Peyer's patch (tissue), 4 donors: ENCODE measurements at regions not wholly inside any gene's neighbourhood (a gene's known extent, or its start where the extent isn't known, plus 50 kb on each side); places are given as distances from the start of the nearest gene placed in this dataset.

Experiments
- DNase-seq, 3 donors: peaks; one replicate each; pipeline ENCODE4 v3.0.0-alpha.2; 2017 to 2019
- H3K27ac ChIP-seq, 4 donors: fragments of 200-600 bp; sonication (generic); one replicate each; pipeline ENCODE4 v1.5.1; 2016 to 2019
- H3K27me3 ChIP-seq, 2 donors: fragments of 200-600 bp; sonication (generic); one replicate each; pipeline ENCODE4 v1.5.1; 2019
- H3K36me3 ChIP-seq, 3 donors: fragments of 200-600 bp; sonication (generic); one replicate each; pipeline ENCODE4 v1.5.1; 2016 to 2019
- H3K4me1 ChIP-seq, 4 donors: fragments of 200-600 bp; sonication (generic); one replicate each; pipeline ENCODE4 v1.5.1; 2016 to 2019
- H3K4me3 ChIP-seq, 4 donors: fragments of 200-600 bp; sonication (generic); 1 replicate in 3 of 4; 2 replicates in 1 of 4; pipeline ENCODE4 v1.5.1; 2016 to 2019; ENCODE audit warnings: mild to moderate bottlenecking in 1 of 4
- H3K9me3 ChIP-seq, 4 donors: fragments of 200-600 bp; sonication (generic); one replicate each; pipeline ENCODE4 v1.5.1; 2016 to 2019; ENCODE audit warnings: mild to moderate bottlenecking in 1 of 4
- POLR2A ChIP-seq, 2 donors: fragments of 450-650 bp; IDR thresholded peaks; one replicate each; pipeline ENCODE4 v1.5.1; 2017; ENCODE audit warnings: antibody characterized with exemption in 2 of 2, mild to moderate bottlenecking in 2 of 2, moderate library complexity in 2 of 2
- TF ChIP-seq, protein P1 (sequence below), 6 experiments: fragments of 450-650 bp in 4 of 6; fragments of 200-600 bp in 2 of 6; sonication (generic) in 1 of 6; IDR thresholded peaks; one replicate each; pipeline ENCODE4 v1.5.1; 2017 to 2019; ENCODE audit warnings: antibody characterized with exemption in 6 of 6, mild to moderate bottlenecking in 3 of 6, moderate library complexity in 1 of 6

DNA sequence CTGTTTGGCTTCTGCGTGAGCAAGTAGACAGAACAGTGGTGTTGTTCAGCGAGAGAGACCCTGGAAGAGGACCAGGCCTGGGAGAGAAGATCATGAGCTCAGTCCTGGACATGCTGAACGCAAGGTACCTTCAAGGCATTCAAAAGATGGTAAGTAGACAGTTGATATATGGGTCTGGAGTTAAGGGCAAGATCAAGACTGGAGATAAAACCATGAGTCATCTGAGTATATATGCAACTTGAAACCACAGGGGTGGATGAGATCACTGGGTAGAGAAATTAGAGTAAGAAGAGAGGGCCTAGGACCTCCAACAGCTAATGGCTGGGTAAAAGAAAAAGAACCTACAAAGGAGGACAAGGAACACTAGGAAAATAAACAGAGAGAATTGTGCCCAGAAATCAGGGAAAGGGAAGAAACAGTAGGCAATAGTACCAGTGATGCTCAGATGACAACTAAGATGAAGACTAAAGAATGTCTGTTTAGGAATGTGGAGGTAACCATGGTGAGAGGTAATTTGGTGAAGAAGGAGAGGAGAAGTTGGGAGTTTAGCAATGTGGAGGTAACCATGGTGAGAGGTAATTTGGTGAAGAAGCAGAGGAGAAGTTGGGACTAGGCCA, 343.2 kb upstream of the ADAMTS9 start:
- H3K4me1 ChIP-seq = no peaks in the 10 kb centered on the region
- no peak for DNase-seq
- H3K27me3 ChIP-seq = no peaks in the 10 kb centered on the region
- no peak overlapping the region for H3K4me3 ChIP-seq
- no peaks in the 10 kb centered on the region for H3K9me3 ChIP-seq
- TF ChIP-seq, protein P1, sequence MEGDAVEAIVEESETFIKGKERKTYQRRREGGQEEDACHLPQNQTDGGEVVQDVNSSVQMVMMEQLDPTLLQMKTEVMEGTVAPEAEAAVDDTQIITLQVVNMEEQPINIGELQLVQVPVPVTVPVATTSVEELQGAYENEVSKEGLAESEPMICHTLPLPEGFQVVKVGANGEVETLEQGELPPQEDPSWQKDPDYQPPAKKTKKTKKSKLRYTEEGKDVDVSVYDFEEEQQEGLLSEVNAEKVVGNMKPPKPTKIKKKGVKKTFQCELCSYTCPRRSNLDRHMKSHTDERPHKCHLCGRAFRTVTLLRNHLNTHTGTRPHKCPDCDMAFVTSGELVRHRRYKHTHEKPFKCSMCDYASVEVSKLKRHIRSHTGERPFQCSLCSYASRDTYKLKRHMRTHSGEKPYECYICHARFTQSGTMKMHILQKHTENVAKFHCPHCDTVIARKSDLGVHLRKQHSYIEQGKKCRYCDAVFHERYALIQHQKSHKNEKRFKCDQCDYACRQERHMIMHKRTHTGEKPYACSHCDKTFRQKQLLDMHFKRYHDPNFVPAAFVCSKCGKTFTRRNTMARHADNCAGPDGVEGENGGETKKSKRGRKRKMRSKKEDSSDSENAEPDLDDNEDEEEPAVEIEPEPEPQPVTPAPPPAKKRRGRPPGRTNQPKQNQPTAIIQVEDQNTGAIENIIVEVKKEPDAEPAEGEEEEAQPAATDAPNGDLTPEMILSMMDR (IDR thresholded peaks at IDR 0.05) = no peak
- no peak for TF ChIP-seq POLR2A (IDR thresholded peaks at IDR 0.05)
- no peak overlapping the region for H3K27ac ChIP-seq
- H3K36me3 ChIP-seq = no peaks in the 10 kb centered on the region

- Histone ChIP-seq H3K4me3 (no peak overlapping the region), H3K36me3 (no peaks in the 10 kb centered on the region), H3K27ac (no peak overlapping the region), H3K9me3 (no peaks in the 10 kb centered on the region), H3K4me1 (no peaks in the 10 kb centered on the region), H3K27me3 (no peaks in the 10 kb centered on the region)
- DNase-seq = no peak
- no peak for TF ChIP-seq POLR2A (IDR thresholded peaks at IDR 0.05)
- TF ChIP-seq, protein P1 (IDR thresholded peaks at IDR 0.05) = no peak
Measured at GRCh38 chr3:65030014-65030627, 342.3 kb upstream of the ADAMTS9 start.

DNA sequence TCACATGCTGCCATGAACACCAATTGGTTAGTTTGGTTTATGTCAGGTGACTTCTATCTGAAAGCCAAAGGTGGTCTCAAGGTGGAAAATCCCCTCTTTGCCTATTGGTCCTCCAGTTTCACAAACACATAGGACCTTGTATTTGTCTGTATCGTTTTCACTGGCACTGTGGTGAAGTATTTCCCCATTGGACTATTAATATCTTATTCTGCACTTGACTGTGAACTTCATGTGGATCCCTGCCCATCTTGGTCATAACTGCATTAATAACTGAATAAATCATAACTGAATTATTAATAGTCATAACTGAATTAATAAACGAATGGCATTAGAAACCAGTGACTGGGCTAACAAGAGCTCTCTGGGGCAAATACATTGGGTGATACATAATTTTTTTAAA, 341.3 kb upstream of the ADAMTS9 start:
- Histone ChIP-seq H3K4me1 (no peaks in the 10 kb centered on the region), H3K4me3 (no peak overlapping the region)
- TF ChIP-seq, protein P1 (IDR thresholded peaks at IDR 0.05) = no peak
- no peak for TF ChIP-seq POLR2A (IDR thresholded peaks at IDR 0.05)

DNA sequence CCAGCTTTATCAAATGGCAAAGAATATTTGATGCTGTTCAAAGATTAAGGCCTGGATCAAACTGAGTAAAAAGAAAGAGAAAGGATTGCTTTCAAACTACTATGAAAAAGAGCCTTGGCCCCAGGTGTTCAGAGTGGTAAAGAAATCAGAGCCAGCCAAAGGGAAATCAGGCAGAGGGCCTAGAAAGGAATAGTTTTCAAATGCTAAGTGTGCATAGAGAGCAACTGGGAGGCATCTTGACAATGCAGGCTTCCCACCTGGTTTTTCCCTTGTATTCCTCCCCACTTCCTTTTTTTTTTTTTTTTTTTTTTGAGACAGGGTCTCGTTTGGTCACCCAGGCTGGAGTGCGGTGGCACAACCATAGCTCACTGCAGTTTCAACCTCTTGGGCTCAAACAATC, 340.2 kb upstream of the ADAMTS9 start:
- no peaks in the 10 kb centered on the region for H3K36me3 ChIP-seq
- no peak for TF ChIP-seq POLR2A (IDR thresholded peaks at IDR 0.05)
- TF ChIP-seq, protein P1 (IDR thresholded peaks at IDR 0.05) = no peak
- no peaks in the 10 kb centered on the region for H3K27me3 ChIP-seq
- H3K9me3 ChIP-seq = no peaks in the 10 kb centered on the region
- H3K4me1 ChIP-seq = no peaks in the 10 kb centered on the region
- no peak overlapping the region for H3K27ac ChIP-seq
- no peak for DNase-seq
- no peak overlapping the region for H3K4me3 ChIP-seq

More for the DNA sequence above, 341.3 kb upstream of the ADAMTS9 start:
- H3K9me3 ChIP-seq = no peaks in the 10 kb centered on the region
- no peaks in the 10 kb centered on the region for H3K27me3 ChIP-seq
- H3K27ac ChIP-seq = no peak overlapping the region
- no peaks in the 10 kb centered on the region for H3K36me3 ChIP-seq
- no peak for DNase-seq

DNA sequence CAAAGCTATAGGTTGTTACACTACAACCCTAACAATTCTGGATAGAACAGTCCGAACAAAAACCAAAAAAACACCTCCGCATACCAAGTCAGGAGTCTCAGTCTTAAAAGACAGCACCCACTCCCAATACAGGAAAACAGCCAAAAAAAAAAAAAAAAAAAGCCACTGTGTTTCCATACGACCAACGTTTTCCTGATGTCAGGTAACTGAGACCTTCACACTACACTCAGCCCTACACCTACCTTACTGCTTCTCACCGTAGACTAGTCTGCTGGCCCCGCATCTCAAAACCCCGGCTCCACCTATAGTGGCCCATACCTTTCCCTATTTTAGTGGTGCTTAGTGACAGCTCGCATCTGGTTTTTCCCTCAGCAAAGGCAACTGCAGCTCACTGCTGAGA, 339.5 kb upstream of the ADAMTS9 start:
- Histone ChIP-seq H3K27ac (no peak overlapping the region), H3K27me3 (no peaks in the 10 kb centered on the region), H3K36me3 (no peaks in the 10 kb centered on the region), H3K4me3 (no peak overlapping the region), H3K9me3 (no peaks in the 10 kb centered on the region), H3K4me1 (no peaks in the 10 kb centered on the region)
- DNase-seq = no peak
- no peak for TF ChIP-seq POLR2A (IDR thresholded peaks at IDR 0.05)
- TF ChIP-seq, protein P1 (IDR thresholded peaks at IDR 0.05) = no peak
